ENCODE measurements at regions not wholly inside any gene's neighbourhood (a gene's known extent, or its start where the extent isn't known, plus 50 kb on each side); places are given as distances from the start of the nearest gene placed in this dataset.

- H3K4me1 Mint-ChIP-seq, result peaks cover 10% of the 10 kb centered on the region
- no peaks in the 10 kb centered on the region for H3K27me3 Mint-ChIP-seq (ENCODE audit: insufficient read depth, low read depth, poor library complexity)
- ATAC-seq, result no peak
These were observed 1698.6 kb upstream of the IGFBP7 start for GRCh38 chr4:58808817-58809216.

GRCh38 chr4:58807843-58808615 lies 1697.8 kb upstream of the IGFBP7 start:
- Histone ChIP-seq H2AFZ (no peak overlapping the region), H3K4me1 (ENCODE audit: insufficient read depth) (no peaks in the 10 kb centered on the region), H3K4me3 (no peak overlapping the region), H4K20me1 (replicated peaks; ENCODE audit: insufficient read depth) (no peaks in the 10 kb centered on the region), H3K36me3 (ENCODE audit: insufficient read depth) (no peaks in the 10 kb centered on the region), H3K9me2 (ENCODE audit: insufficient read depth) (no peaks in the 10 kb centered on the region), H3F3A (replicated peaks; ENCODE audit: low read depth) (no peaks in the 10 kb centered on the region), H3K27me3 (ENCODE audit: insufficient read depth) (no peaks in the 10 kb centered on the region), H3K4me2 (no peak overlapping the region), H3K79me2 (replicated peaks; ENCODE audit: insufficient read depth) (no peaks in the 10 kb centered on the region), H3K27ac (ENCODE audit: low read depth) (no peak overlapping the region)
- no peak for DNase-seq (ENCODE audit: low spot score)
- no peaks in the 10 kb centered on the region for H3K36me3 Mint-ChIP-seq (ENCODE audit: low read depth)
- no peaks in the 10 kb centered on the region for H3K9me3 Mint-ChIP-seq
- peaks cover 10% of the 10 kb centered on the region for H3K4me1 Mint-ChIP-seq
- no peak for ATAC-seq
- H3K4me3 Mint-ChIP-seq, result no peak overlapping the region
- no peak overlapping the region for H3K27ac Mint-ChIP-seq
- no peaks in the 10 kb centered on the region for H3K27me3 Mint-ChIP-seq (ENCODE audit: insufficient read depth, low read depth, poor library complexity)
- TF ChIP-seq EZH2 (IDR thresholded peaks at IDR 0.05; ENCODE audit: low read depth, unreplicated experiment) (no peak), REST (IDR thresholded peaks at IDR 0.05; ENCODE audit: unreplicated experiment) (no peak), POLR2AphosphoS5 (IDR thresholded peaks at IDR 0.05; ENCODE audit: low read depth) (no peak), STAT1 (IDR thresholded peaks at IDR 0.05; ENCODE audit: unreplicated experiment) (no peak), ETS1 (IDR thresholded peaks at IDR 0.05) (no peak), EZH2phosphoT487 (IDR thresholded peaks at IDR 0.05; ENCODE audit: unreplicated experiment) (no peak), ZNF462 (CRISPR knock-in tag; IDR thresholded peaks at IDR 0.05) (no peak), ZNF331 (CRISPR knock-in tag; IDR thresholded peaks at IDR 0.05; ENCODE audit: low read depth) (no peak), ZNF114 (CRISPR knock-in tag; IDR thresholded peaks at IDR 0.05) (no peak), CREB1 (CRISPR knock-in tag; IDR thresholded peaks at IDR 0.05; ENCODE audit: low read depth) (no peak)

More at GRCh38 chr4:58808817-58809216, 1698.6 kb upstream of the IGFBP7 start:
- Histone ChIP-seq H3K36me3 (ENCODE audit: insufficient read depth) (no peaks in the 10 kb centered on the region), H3K4me2 (no peak overlapping the region), H3K4me1 (ENCODE audit: insufficient read depth) (no peaks in the 10 kb centered on the region), H3K9me2 (ENCODE audit: insufficient read depth) (no peaks in the 10 kb centered on the region), H3K27ac (ENCODE audit: low read depth) (no peak overlapping the region), H3K79me2 (replicated peaks; ENCODE audit: insufficient read depth) (no peaks in the 10 kb centered on the region), H2AFZ (no peak overlapping the region), H3K4me3 (no peak overlapping the region), H3F3A (replicated peaks; ENCODE audit: low read depth) (no peaks in the 10 kb centered on the region), H4K20me1 (replicated peaks; ENCODE audit: insufficient read depth) (no peaks in the 10 kb centered on the region), H3K27me3 (ENCODE audit: insufficient read depth) (no peaks in the 10 kb centered on the region)
- no peak overlapping the region for H3K4me3 Mint-ChIP-seq
- DNase-seq (ENCODE audit: low spot score), result no peak
- H3K36me3 Mint-ChIP-seq (ENCODE audit: low read depth), result no peaks in the 10 kb centered on the region
- TF ChIP-seq STAT1 (IDR thresholded peaks at IDR 0.05; ENCODE audit: unreplicated experiment) (no peak), EZH2 (IDR thresholded peaks at IDR 0.05; ENCODE audit: low read depth, unreplicated experiment) (no peak)
- no peak overlapping the region for H3K27ac Mint-ChIP-seq
- no peaks in the 10 kb centered on the region for H3K9me3 Mint-ChIP-seq

Measured in GM23338 (cell line).